ENCODE measurements at regions not wholly inside any gene's neighbourhood (a gene's known extent, or its start where the extent isn't known, plus 50 kb on each side); places are given as distances from the start of the nearest gene placed in this dataset.

GRCh38 chr14:35952584-35952983 lies 126.4 kb downstream of the BRMS1L start:
- no peak for TF ChIP-seq HNF4G (IDR thresholded peaks at IDR 0.05)
- TF ChIP-seq FOXA2 (IDR thresholded peaks at IDR 0.05): no peak
- TF ChIP-seq GABPA (IDR thresholded peaks at IDR 0.05 in 1 of 2, conservative IDR thresholded peaks at IDR 0.05 in 1 of 2): no peak
- TF ChIP-seq TAF1 (conservative IDR thresholded peaks at IDR 0.05): no peak
- no peak for TF ChIP-seq REST (IDR thresholded peaks at IDR 0.05)
- no peak for TF ChIP-seq YY1 (IDR thresholded peaks at IDR 0.05)
- TF ChIP-seq RAD21 (IDR thresholded peaks at IDR 0.05): no peak
- no peak for TF ChIP-seq NR2F2 (IDR thresholded peaks at IDR 0.05)
- no peak for TF ChIP-seq JUND (IDR thresholded peaks at IDR 0.05)
- TF ChIP-seq, protein P1, sequence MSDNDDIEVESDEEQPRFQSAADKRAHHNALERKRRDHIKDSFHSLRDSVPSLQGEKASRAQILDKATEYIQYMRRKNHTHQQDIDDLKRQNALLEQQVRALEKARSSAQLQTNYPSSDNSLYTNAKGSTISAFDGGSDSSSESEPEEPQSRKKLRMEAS (IDR thresholded peaks at IDR 0.05): no peak
- TF ChIP-seq HNF4A (conservative IDR thresholded peaks at IDR 0.05): no peak
- no peak for TF ChIP-seq RXRA (IDR thresholded peaks at IDR 0.05)
- TF ChIP-seq CTCF (IDR thresholded peaks at IDR 0.05; ENCODE audit: low read depth, low read length, missing input control): no peak
- TF ChIP-seq EGR1 (IDR thresholded peaks at IDR 0.05; ENCODE audit: low read depth in 2 of 2): no peak
- TF ChIP-seq ZBTB33 (IDR thresholded peaks at IDR 0.05): no peak
- TF ChIP-seq ATF3 (IDR thresholded peaks at IDR 0.05): no peak
- no peak for TF ChIP-seq SP1 (IDR thresholded peaks at IDR 0.05)
- no peak for TF ChIP-seq FOXA1 (IDR thresholded peaks at IDR 0.05)
- no peak overlapping the region for H3K27ac ChIP-seq (ENCODE audit: low read depth in 1 of 2, low read length in 2 of 2)
- DNase-seq (ENCODE audit: low spot score): no peak
- WGBS: 41% methylated on average over 3 of the region's 3 CpGs
- H3K4me1 ChIP-seq (ENCODE audit: control insufficient read depth in 4 of 4, insufficient read depth in 4 of 4, low read length in 3 of 4): no peaks in the 10 kb centered on the region
- H3K36me3 ChIP-seq (ENCODE audit: control insufficient read depth in 4 of 4, insufficient read depth in 3 of 4, low read depth in 1 of 4, low read length in 3 of 4): no peaks in the 10 kb centered on the region
- no peaks in the 10 kb centered on the region for H3K9me3 ChIP-seq (ENCODE audit: control insufficient read depth in 4 of 4, low read length in 3 of 4)
- no peak overlapping the region for H3K9ac ChIP-seq (ENCODE audit: low read depth in 1 of 2, low read length in 2 of 2)
- no peak overlapping the region for H3K4me3 ChIP-seq (ENCODE audit: low read depth in 1 of 3, low read length in 3 of 3)
- peaks cover 0 to 5% (median 0%) of the 10 kb centered on the region in 4 donors for H3K27me3 ChIP-seq (ENCODE audit: control insufficient read depth in 4 of 4, insufficient read depth in 4 of 4, low read length in 3 of 4)
